ENCODE measurements at regions not wholly inside any gene's neighbourhood (a gene's known extent, or its start where the extent isn't known, plus 50 kb on each side); places are given as distances from the start of the nearest gene placed in this dataset.

- DNase-seq, result no peak
Measured at GRCh38 chr1:226816576-226816975, 53.8 kb upstream of the PSEN2 start.

DNA sequence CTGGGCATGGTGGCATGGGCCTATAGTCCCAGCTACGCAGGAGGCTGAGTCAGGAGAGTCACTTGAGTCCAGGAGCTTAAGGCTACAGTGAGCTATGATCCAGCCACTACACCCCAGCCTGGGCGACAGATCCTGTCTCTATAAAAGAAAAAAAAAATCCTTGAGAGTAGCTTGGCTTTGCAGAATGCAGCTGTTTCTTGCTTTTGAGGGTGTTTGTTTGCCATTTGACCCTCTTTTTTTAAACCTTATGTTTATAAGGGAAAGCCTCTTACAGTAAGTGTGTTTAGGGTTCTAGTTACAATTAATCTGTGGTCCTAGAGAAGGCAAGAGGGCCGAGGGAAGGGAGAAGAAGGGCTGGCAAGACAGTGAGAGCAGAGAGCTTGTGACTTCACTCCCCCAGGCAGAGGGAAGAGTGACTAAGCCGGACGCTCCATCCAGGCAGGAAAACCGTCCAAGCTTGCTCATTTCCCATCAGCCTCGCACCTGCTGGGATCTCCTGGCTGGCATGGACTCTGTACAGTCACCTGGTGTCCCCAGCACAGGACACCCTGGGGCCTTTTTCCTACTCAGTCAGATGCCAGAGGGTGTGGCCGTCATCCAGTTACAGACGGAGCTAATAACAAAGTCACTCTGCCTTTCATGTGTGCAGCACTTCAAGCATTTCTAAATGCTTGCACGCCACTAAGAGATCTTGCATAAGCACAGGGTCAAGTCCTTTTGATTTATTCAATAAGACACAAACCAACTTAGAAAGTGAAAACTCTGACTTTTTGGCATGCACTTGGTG, 55.5 kb upstream of the PSEN2 start:
- DNase-seq, result no peak

DNA sequence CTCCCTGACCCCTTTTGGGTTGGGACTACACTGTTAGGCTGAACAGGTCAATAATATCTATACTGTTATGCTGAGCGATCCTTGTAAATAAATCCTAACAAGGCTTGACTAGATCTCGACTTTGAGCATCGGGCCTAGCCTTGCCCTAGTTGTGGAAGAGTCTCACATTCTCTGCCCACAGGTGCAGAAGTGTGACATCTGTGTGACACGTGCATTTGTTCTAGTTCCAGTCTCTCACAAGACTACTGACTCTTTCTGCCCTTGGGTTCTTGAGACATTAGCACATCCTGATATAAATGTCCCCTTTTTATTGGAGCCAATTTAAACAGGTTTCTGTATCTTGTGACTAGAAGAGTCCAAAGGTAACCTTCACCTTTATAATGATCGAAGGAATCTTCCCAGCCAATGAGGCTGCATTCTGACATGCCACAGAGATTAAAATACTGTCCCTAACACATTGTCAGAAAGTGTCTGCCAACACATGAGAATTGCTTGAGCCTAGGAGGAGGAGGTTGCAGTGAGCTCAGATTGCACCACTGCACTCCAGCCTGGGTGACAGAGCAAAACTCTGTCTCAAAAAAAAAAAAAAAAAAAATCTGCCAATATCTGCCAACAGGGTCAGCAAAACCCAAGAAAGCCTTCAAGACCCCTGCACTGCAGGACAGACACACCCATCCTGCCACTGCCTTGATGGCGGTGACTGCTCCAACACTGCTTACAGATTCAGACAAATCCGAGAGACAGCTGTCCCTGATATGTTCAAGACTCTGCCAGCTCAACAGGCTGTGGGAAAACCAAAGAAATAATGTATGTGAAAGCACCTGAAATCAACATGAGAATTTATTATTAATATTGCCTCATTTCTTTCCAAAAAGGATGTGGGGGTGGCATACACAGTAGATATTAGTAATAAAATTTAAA, 56.5 kb upstream of the PSEN2 start:
- no peak for DNase-seq

GRCh38 chr1:226810681-226811080, 59.7 kb upstream of the PSEN2 start:
- no peak for DNase-seq

- no peak for DNase-seq
Measured at GRCh38 chr1:226809785-226810571, 60.4 kb upstream of the PSEN2 start.

DNA sequence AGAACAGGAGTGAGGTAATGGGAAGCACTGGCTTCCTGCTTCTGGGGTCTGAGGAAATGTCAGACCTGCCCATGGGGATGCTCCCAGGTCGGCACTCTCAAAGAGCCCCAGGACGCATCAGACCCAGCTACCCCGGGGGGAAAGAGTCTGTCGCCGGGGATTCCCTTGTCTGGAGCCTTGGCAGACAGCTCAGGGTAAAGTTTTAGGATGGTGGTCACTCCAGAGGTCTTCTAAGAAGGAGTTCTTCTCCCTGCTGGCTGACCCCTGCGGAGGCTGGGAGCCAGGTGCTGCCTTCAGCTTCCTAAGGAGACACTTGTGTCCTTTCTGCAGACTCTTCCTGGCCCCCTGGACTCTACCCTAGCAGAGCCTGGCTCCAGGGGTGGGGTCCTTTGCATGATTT, 61.9 kb upstream of the PSEN2 start:
- no peak for DNase-seq

GRCh38 chr1:226806988-226807387, 63.4 kb upstream of the PSEN2 start:
- DNase-seq, result no peak

- DNase-seq, result no peak
Measured at GRCh38 chr1:226804907-226805759, 65.3 kb upstream of the PSEN2 start.

DNA sequence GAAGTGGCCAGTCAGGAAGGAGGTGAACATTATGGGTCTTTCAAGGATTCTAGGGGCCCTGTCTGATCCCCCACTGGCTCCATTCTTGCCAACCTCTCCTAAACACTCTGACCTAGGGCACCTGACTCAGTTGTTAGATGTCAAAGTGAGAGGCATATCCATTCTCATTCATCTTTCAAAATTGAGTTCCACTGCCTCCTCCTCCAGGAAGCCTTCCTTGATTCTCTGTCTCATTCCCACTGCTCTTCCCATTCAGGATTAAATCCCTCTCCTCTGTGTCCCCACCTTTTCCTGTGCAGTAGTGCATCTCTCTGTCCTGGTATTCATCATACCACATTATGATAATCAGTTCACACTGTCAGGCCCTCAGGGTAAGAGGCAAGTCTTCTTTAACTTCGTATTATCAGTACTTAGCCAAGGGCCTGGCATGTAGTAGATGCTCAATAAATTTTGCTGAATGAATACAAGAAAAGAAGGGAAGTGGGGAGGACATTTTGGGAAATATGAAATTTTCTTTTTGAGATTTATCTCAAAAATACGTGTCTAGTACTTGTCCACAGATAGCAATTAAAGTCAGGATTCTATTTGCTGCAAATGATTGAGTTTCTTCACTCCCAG, 61.8 kb upstream of the ITPKB start:
- no peak for DNase-seq

- no peak for DNase-seq
Measured at GRCh38 chr1:226799634-226800281, 60.7 kb upstream of the ITPKB start.

- DNase-seq, result peak in 2 of 4 experiments; percentile 20 to 31
Measured at GRCh38 chr1:226798427-226799411, 59.6 kb upstream of the ITPKB start.

DNA sequence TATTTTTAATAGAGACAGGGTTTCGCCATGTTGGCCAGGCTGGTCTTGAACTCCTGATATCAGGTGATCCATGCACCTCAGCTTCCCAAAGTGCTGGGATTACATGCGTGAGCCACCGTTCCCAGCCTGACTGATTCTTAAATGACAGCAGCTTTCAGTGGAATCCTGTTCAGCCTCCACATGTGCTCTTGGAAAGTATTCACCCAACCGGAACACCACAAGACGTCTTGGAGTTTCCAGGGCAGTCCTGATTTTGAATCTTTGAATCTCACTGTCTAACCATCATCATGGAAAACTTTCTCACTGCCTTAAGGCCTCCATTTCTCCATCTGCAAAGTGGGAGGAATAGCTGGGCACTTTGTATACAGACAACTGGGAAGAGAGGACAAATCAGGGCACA, 58.1 kb upstream of the ITPKB start:
- no peak for DNase-seq

- no peak for DNase-seq
Measured at GRCh38 chr1:226793620-226794276, 54.7 kb upstream of the ITPKB start.

- no peak for DNase-seq
Measured at GRCh38 chr1:226792368-226792767, 53.3 kb upstream of the ITPKB start.

DNA sequence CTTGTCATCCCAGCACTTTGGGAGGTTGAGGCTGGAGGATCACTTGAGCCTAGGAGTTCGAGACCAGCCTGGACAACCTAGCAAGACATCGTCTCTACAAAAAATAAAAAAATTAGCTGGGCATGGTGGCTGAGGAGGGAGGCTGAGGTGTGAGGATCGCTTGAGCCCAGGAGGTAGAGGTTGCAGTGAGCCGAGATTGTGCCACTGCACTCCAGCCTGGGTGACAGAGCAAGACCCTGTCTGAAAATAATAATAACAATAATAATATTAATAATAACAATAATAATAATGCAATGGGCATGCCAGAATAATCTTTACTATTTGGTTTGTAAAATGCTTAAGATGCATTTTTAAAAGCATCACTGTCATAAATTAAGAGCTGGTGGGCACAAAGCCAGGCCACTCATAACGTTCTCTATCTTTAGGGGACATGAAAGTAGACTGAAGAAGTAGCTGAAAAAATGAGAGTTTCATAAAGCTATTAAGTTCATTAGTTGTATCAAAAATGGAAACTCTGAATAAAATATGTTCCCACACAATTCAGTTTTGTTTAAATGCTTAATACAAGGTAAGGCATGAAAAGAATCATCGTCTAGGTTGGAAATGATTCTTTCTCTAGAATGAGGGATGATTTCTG, 51.6 kb upstream of the ITPKB start:
- DNase-seq, result no peak

DNA sequence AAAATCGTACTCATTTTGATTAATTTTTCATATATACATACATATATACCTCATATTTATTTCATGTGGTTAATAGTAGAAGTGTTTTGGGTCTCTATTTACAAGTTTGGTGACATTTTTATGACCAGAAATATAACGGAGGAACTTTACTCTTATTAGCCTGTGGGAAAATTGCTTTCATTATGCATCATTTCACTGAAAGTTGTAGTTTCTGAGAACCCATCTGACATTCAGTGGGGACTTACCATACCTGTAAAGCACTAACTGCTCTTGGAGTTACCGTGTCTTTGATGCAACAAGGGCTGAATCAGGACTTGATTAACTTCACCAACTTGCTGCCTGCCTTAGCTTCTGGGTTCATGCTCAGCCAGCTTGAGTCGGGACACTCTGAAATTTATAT, 49.9 kb upstream of the ITPKB start:
- no peak for DNase-seq

Measured in activated naive CD4-positive, alpha-beta T cell (primary cell).